ENCODE measurements at regions not wholly inside any gene's neighbourhood (a gene's known extent, or its start where the extent isn't known, plus 50 kb on each side); places are given as distances from the start of the nearest gene placed in this dataset.

DNA sequence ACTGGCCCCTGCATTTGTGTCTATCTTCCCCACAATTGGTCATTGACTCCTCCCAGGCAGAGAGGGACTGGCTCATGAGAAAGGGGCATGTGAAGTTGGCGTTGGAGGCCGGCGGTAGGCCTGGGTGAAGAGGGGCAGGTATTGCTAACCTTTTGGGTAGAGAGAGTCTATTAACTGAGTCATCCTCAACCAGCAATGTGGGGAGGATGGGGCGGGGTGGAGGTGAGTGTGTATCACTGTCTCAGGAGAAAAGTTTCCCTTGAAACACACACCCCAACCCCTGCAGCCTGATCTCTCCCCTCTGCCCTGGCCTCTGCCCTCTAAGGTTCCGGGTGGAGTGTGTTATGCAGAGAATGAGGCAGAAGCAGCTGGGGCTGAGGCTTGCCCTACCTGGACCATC lies 60.1 kb upstream of the PHF21B start:
- TF ChIP-seq POLR2A (IDR thresholded peaks at IDR 0.05): no peak
- TF ChIP-seq EP300 (IDR thresholded peaks at IDR 0.05): no peak
- TF ChIP-seq, protein P1, sequence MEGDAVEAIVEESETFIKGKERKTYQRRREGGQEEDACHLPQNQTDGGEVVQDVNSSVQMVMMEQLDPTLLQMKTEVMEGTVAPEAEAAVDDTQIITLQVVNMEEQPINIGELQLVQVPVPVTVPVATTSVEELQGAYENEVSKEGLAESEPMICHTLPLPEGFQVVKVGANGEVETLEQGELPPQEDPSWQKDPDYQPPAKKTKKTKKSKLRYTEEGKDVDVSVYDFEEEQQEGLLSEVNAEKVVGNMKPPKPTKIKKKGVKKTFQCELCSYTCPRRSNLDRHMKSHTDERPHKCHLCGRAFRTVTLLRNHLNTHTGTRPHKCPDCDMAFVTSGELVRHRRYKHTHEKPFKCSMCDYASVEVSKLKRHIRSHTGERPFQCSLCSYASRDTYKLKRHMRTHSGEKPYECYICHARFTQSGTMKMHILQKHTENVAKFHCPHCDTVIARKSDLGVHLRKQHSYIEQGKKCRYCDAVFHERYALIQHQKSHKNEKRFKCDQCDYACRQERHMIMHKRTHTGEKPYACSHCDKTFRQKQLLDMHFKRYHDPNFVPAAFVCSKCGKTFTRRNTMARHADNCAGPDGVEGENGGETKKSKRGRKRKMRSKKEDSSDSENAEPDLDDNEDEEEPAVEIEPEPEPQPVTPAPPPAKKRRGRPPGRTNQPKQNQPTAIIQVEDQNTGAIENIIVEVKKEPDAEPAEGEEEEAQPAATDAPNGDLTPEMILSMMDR (IDR thresholded peaks at IDR 0.05): no peak
- TF ChIP-seq POLR2AphosphoS5 (IDR thresholded peaks at IDR 0.05): no peak
- peaks cover 0 to 65% (median 27%) of the 10 kb centered on the region in 3 donors for H3K27me3 ChIP-seq
- WGBS, 5 donors: 78 to 89% (median 87%) methylated on average over 5 of the region's 5 CpGs

DNA sequence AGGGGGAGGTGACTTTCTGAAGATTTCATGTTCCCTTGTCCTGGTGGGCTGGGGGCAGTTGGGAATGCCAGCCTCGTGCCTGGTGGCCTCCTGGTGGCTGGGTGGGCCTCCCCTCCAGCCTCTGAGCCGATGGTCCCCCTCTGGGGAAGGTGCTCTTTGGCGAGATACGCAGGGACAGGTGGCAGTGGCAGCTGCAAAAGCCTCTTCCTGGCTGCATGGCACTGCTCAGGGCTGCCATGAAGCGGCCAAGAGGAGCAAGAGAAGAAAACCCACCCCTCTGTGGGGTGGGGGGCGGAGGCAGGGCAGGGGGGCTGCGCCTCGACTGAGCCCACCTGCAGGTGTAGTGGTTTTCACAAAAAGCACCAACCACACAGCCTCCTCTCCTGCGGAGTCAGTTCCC lies 61.8 kb upstream of the PHF21B start:
- WGBS, 5 donors: 38 to 61% (median 48%) methylated on average over 7 to 9 of the region's 9 CpGs
- TF ChIP-seq EP300 (IDR thresholded peaks at IDR 0.05) (no peak), POLR2A (IDR thresholded peaks at IDR 0.05) (no peak), POLR2AphosphoS5 (IDR thresholded peaks at IDR 0.05) (no peak)
- TF ChIP-seq, protein P1 (IDR thresholded peaks at IDR 0.05): no peak
- Histone ChIP-seq H3K4me1 (no peaks in the 10 kb centered on the region), H3K27ac (no peak overlapping the region), H3K9me3 (peaks cover 0 to 7% (median 0%) of the 10 kb centered on the region in 4 donors), H3K4me3 (no peak overlapping the region), H3K27me3 (peaks cover 0 to 72% (median 36%) of the 10 kb centered on the region in 3 donors), H3K36me3 (no peaks in the 10 kb centered on the region)
- intact Hi-C loops (cut with DNase I; ENCODE audit: low total_unique reads): no loop called here
- DNase-seq: no peak

More for the DNA sequence above, 60.1 kb upstream of the PHF21B start:
- H3K27ac ChIP-seq: no peak overlapping the region
- H3K36me3 ChIP-seq: no peaks in the 10 kb centered on the region
- intact Hi-C loops (cut with DNase I; ENCODE audit: low total_unique reads): no loop called here
- no peak overlapping the region for H3K4me3 ChIP-seq
- DNase-seq: no peak
- H3K9me3 ChIP-seq: peaks cover 0 to 7% (median 0%) of the 10 kb centered on the region in 4 donors
- H3K4me1 ChIP-seq: no peaks in the 10 kb centered on the region

DNA sequence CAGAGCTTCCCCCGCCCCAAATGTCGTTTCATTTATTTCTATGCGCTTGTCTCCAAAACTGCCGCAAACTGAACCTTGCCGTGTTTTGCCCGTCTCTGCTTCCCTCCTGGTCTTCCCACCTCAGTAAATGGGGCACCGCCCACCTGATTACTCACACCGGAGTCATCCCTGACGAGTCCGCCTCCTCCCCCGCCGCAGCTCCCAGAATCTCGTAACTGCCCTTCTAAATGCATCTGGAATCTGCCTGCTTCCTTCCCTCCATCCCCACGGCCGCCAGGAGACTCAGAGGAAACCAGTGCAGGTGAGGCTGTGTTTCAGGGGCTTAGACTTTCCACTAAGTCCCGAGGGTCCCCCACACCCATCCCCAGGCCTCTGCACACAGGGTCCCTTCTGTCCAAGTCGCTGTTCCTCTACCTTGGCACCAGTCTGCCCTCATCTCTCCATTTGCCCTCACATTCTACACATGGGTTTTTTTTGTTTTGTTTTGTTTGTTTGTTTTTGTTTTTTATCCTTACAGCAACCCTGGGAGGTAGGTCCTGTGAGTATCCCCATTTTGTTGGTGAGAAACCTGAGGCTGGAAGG lies 62.6 kb upstream of the PHF21B start:
- WGBS, 5 donors: 23 to 31% (median 30%) methylated on average over 17 of the region's 17 CpGs
- H3K36me3 ChIP-seq: no peaks in the 10 kb centered on the region
- H3K9me3 ChIP-seq: peaks cover 0 to 7% (median 0%) of the 10 kb centered on the region in 4 donors
- no peak for TF ChIP-seq EP300 (IDR thresholded peaks at IDR 0.05)
- TF ChIP-seq, protein P1 (IDR thresholded peaks at IDR 0.05): no peak
- TF ChIP-seq POLR2AphosphoS5 (IDR thresholded peaks at IDR 0.05): no peak
- TF ChIP-seq POLR2A (IDR thresholded peaks at IDR 0.05): no peak
- no peak for DNase-seq
- peaks cover 0 to 74% (median 42%) of the 10 kb centered on the region in 3 donors for H3K27me3 ChIP-seq
- intact Hi-C loops (cut with DNase I; ENCODE audit: low total_unique reads): no loop called here
- no peaks in the 10 kb centered on the region for H3K4me1 ChIP-seq
- H3K4me3 ChIP-seq: no peak overlapping the region
- H3K27ac ChIP-seq: no peak overlapping the region

DNA sequence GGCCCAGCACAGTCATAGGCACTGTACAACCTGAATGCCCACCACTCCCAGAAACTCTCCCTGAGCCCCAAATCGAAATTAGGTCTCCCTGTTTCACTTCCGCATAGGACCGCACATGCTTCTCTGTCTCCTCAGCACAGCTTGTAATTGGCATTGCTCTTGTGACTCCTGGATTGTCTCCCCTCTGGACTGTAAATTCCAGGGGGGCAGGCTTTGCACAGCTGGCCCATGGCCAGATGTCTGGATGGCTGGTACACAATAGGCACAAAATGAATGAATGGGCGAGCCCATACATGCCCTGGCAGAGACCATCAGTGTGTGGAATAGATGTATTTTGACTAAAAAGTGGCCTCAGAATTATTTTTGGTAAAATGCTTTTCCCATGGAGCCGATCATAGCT lies 63.3 kb upstream of the PHF21B start:
- WGBS, 5 donors: 68 to 83% (median 76%) methylated on average over 5 of the region's 5 CpGs
- Histone ChIP-seq H3K9me3 (peaks cover 0 to 5% (median 0%) of the 10 kb centered on the region in 4 donors), H3K27me3 (peaks cover 0 to 80% (median 48%) of the 10 kb centered on the region in 3 donors), H3K4me1 (no peaks in the 10 kb centered on the region), H3K27ac (no peak overlapping the region), H3K4me3 (no peak overlapping the region), H3K36me3 (no peaks in the 10 kb centered on the region)
- DNase-seq: no peak
- TF ChIP-seq EP300 (IDR thresholded peaks at IDR 0.05): no peak
- TF ChIP-seq POLR2A (IDR thresholded peaks at IDR 0.05): no peak
- no peak for TF ChIP-seq POLR2AphosphoS5 (IDR thresholded peaks at IDR 0.05)
- TF ChIP-seq, protein P1 (IDR thresholded peaks at IDR 0.05): no peak
- intact Hi-C loops (cut with DNase I; ENCODE audit: low total_unique reads): no loop called here
